ENCODE measurements at regions not wholly inside any gene's neighbourhood (a gene's known extent, or its start where the extent isn't known, plus 50 kb on each side); places are given as distances from the start of the nearest gene placed in this dataset.
"Not testable (repeated sequence)": the region's sequence is repeated elsewhere in the genome, so short reads cannot be mapped to it uniquely, and the experiment has no call there.

DNA sequence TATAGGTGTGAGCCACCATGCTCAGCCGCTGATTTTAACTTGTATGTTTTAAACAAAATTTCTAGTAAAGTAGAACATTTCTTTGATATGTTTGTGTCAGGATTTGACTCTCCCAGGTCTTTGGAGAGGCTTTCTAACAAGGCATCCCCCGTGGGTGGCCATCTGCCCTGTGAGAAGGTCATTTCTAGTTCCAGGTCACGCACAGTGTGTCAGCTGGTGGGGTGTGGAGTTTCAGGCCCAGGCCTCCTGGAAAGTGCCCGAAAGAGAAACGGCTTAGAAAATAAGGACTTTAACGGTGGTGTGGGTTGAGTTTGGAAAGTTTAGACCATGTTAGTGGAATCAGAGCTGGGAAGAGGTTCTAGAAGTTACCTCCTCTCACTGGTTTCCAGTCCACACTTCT lies 61.0 kb downstream of the SPDYE17 start:
- not testable (repeated sequence) for DNase-seq (ENCODE audit: low spot score)

DNA sequence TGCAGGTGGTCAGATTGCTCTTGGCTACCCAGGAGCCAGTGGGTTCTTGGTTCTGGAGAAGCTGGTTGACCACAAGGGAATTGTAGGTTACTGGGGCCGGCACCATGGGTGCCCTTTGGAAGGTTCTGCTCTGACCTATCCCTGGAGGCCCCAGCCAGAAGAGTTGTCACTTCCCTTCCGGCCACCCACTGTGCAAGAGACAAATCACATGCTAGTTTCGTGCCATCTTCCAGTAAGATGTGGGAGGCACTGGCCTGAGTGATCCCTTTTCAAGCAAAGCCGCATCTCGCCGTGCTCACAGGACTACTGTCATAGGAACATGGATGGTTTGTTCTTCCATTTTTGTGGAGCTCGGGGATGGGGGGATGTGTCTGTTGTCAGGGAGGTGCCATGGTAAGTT lies 62.3 kb downstream of the SPDYE17 start:
- not testable (repeated sequence) for DNase-seq (ENCODE audit: low spot score)

DNA sequence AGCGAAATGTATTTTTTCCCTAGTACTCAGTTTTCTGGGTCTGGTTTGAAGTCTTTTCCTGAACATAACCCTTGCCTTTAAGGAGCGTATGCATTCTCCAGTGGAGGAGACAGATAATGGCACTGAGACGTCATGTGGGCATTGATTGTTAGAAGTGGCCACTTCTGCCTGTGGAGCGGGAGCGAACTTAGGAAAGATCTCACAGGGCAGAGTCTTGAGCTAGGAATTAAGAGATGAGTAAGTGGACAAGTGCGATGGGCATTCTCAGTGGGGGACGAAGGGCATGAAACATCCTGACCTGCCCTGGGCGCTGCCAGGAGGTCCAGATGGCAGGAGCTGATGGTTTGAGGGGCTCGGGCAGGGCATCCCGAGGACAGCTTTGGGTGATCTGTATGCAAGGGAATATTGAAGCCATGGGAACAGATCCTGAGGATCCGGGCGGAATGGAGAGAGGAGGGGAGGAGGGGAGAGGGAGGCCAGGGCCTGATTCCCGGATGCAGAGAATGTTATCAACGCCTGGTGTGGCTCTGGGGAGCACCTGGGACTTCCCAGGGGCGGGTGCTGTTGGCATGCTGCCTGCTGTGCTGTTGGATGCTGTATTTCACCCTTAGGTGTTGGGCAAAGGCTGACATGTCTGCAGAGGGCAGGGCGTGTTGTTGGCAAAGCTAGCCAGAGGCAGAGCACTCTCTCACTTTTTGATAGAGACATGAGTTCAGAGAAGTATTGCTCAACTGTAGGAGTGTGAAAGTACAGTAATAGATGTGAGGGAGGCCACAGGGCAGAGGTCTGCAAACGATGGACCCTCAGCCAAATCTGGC lies 66.2 kb downstream of the SPDYE17 start:
- not testable (repeated sequence) for DNase-seq (ENCODE audit: low spot score)

DNA sequence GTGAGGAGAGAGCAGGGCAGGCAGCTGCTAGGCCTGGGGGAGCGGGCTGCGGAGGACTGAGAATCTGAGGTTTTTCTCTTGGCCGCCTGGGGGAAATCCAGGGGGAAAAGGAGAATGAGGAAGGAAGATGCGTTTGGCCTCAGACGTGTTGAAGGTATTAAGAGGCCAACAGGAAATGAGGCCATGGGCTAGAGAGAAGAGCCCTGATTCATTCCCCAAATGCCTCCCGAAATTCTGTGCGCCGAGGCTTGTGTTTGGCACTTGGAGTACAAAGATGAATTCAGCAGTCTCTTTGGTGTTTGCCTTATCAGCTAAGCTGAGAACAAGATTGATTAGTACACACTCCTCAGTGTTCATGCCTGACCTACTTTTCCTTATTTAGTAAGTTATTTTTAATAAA lies 68.1 kb downstream of the SPDYE17 start:
- DNase-seq (ENCODE audit: low spot score) = not testable (repeated sequence)

DNA sequence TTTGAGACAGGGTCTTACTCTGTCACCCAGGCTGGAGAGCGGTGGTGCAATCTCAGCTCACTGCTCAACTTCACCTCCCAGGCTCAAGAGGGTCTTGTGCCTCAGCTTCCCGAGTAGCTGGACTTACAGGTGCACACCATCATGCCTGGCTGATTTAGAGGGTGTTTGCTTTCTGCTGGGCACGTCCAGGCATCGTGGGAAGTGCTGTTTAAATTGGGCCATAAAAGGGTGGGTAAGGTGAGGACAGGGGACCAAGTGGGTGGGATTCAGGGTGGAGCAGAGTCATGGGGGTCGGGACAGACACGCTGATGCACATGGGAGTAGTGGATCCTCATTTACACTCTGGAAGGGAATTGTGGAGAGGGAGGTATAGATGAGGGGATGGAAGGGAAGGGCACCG lies 69.1 kb downstream of the SPDYE17 start:
- DNase-seq (ENCODE audit: low spot score) = not testable (repeated sequence)

DNA sequence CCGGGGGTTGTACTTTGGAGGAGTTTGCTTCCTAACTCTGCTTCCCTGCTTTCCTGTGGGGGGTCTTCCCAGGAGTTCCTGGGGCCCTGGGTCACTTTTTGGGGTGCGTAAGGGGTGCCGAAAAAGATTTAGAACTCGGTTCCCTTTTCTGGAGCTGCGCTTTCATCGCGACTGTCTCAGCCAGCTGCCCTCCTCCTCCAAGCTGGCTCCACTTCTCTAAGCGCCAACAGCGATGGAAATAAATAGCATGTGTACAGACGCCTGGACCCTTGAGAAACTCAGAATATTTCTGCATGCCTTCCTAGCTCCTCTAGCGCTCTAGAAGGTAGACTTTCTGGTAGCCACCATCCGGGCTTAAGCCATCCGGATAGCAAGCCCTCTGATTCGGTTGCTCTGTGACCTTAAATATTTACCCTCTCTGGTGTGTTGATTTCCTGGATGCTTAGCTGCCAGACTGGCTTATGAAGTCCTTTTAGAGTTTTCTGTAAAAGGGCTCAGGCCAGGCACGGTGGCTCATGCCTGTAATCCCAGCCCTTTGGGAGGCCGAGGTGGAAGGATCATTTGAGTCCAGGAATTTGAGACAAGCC lies 71.7 kb downstream of the SPDYE17 start:
- not testable (repeated sequence) for DNase-seq (ENCODE audit: low spot score)

DNA sequence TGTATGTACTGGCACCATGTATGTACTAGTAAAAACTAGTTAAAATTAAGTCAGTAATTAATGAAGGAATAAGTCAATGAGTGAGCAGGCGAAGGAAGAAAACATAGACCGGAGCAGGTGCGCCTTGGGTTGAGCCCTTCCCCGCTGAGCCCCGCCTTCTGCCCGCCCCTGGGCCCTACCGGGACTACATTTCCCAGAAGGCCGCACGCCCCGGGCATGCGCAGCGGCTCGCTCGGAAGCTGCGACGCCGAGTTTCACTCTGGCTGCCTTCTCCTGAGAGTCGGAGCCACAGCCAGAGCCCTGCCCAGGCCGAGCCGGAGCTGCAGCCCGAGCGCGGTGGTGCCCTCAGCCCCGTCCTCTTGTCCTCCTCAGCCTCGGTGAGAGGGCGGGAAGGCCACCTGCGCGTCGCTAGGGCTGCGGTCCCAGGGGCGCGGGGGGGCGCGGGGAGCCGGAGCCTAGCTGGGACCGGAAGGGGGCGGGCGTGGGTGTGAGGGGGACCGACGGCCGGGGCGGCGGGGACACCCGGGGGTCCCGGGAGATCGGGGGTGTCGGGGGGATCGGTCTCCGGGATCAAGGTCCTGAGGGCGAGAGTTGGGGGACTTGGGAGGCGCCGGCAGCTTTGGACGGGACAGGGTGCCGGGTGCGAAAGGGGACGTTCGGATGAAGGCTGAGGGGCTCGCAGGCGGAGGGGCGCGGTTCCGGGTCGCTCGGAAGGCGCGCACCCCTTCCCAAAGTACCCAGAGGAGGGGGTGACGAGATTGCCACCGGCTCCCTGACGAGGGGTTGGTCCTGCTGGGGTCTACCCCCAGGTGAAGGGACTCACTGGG lies 72.4 kb downstream of the SPDYE17 start:
- not testable (repeated sequence) for DNase-seq (ENCODE audit: low spot score)

DNA sequence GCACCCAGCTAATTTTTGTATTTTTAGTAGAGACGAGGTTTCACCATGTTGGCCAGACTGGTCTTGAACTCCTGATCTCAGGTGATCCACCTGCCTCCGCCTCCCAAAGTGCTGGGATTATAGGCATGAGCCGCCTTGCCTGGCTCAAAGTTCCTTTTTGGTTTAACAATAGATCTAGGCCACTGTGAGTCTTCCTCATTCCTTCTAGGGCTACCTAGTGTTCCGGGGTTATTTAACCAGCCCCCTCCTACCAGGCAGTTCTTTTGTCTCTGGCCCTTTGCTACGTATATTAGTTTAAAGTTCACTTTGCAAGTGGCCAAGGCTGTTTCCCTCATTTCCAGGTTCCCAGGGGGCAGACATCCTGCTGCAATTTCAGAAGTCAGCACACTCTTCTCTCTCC lies 75.6 kb downstream of the SPDYE17 start:
- DNase-seq (ENCODE audit: low spot score) = not testable (repeated sequence)

DNA sequence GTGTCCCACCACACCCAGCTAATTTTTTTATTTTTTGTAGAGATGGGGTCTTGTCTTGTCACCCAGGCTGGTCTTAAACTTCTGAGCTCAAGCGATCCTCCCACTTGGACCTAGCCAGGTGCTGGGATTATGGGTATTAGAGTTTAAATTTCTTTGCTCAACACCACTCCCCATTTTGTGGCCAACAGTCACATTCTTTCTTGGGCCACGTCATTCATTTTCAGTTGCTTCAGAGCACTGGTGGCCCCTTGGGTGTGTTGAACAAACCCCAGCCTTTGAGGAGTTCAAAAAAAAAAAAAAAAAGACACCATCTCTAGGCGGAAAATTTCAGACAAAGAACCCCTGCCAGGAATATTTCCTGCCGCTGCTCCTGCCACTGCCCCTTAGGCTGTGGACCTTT lies 77.0 kb downstream of the SPDYE17 start:
- not testable (repeated sequence) for DNase-seq (ENCODE audit: low spot score)

DNA sequence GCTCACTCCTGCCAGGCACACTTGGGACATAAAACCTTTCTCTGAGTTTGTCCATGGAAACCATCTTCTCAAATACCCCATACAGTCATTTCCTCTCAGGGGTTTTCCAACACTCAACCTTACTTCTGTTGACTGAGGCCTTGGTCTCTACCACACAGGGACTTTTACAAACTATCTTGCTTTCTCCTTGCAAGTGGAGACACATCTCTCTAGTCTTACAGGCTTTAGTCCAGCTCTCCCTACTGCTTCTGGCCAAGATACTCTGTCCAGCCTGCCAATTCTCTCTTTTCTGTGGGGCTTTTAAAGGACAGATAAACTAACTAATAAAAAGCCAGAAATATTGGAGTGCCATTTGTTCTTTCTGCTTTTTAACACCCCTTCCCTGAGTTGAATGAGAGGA lies 87.6 kb downstream of the SPDYE17 start:
- not testable (repeated sequence) for DNase-seq (ENCODE audit: low spot score)

DNA sequence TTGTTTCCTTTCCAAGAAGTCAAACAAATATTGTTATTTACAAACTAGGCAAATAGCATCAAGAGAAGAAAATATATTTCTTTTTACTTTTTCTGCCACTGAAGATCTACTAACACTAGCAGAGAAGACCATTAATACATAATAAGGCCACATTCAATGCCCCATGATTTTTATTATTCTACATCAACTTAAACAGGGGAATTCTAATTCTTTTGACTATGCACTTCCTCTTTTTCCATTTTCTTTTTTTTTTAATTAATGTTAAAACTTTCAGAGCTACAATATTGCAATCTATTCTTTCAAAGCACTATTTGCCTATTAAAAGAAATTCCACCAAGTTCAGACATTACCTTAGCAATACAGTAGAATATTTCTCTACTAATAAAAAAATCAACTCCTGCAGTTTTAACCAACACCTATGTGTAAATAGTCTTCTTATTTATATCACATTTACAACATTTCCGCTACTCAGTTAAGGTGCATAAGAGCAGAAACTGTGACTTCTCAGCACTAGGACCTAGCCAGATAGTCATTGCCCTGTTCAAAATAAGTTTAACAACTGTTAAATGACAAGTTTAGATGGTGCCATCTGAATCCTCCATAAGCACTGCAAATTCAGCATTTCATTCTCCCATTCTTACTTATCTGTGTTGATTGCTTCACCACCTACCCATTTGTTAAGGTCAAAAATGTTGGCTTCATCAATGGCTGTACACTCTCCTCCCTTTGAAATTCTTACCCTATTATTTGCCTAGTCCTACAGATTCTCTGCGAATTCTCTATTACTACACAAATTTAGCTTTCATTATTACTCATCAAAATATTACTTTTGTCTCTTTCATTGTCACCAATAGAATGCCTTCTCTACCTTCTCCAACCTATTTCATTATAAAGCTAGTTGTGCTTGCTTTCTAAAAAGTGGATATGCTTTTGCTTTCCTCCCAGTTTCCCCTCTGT lies 90.1 kb downstream of the SPDYE17 start:
- DNase-seq (ENCODE audit: low spot score) = not testable (repeated sequence)

DNA sequence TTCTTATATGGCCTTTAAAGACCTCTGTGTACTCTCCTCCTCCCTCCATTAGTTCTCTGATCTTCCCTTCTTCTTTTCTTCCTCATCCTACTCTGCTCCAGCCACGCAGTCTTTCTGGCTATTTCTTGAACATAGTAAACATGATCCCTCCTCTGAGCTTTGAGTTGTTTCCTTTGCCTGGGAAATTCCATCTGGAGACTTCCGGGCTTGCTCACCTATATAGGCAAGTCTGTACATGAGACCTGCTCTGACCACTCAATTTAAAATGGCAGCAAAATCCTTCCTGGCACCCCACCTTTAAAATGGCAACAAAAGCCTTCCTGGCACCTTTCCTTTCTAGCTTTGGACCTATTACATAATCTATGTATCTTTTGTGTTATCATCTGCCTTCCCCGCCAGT lies 94.4 kb downstream of the SPDYE17 start:
- not testable (repeated sequence) for DNase-seq (ENCODE audit: low spot score)

DNA sequence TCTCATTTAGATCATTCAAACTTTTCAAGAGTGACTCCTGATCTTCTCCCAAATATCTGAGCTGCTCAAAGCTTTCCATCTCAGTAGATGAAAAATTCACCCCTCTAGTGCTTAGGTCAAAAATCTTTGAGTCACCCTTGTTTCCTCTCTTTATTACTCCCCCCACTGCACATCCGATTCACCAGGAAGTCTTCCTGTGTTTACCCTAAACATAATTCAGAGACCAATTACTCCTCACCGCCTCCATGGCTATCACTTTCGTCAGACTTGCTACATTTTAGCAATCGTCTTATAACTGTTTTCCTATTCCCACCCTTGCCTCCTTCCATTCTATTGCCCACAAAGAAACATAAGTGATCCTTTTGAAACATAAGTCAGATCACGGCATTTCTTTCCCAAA lies 94.8 kb downstream of the SPDYE17 start:
- not testable (repeated sequence) for DNase-seq (ENCODE audit: low spot score)

DNA sequence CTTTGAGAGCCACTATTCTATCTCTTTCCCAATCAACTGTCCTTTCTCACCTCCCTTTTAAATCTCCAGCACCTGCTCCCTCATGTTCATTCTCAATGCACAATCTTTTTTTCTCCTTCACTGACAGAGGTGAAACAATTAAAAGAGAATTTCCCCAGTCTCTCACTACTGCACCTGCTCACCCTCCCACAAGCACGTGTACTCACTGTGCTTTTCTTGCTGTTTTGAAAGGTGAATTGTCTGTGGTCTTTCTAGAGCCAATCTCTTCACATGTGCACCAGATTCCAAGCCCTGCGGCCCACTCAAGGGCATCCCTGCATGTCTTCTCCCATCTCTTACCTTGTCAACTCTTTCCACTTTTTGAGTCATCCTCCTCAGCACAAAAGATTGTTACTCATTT lies 95.8 kb downstream of the SPDYE17 start:
- not testable (repeated sequence) for DNase-seq (ENCODE audit: low spot score)

DNA sequence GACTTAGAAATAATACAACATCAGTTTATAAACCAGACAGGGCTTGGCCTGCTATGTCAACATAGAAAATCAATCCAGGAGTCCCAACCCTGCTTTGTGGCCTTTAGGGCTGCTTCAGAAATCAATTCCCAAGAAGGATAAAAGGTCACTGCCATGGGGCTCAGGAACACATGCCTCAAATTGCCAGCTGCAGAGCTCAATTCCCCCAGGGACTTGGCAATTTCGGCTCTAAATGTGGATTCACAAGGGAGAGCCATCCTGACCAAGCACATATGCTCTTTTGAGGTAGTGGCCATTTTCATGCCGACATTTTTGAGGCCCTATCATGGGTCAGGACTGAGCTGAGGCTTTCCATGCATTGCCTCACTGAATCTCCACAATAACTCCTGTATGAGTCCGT lies 97.5 kb downstream of the SPDYE17 start:
- DNase-seq (ENCODE audit: low spot score) = not testable (repeated sequence)

DNA sequence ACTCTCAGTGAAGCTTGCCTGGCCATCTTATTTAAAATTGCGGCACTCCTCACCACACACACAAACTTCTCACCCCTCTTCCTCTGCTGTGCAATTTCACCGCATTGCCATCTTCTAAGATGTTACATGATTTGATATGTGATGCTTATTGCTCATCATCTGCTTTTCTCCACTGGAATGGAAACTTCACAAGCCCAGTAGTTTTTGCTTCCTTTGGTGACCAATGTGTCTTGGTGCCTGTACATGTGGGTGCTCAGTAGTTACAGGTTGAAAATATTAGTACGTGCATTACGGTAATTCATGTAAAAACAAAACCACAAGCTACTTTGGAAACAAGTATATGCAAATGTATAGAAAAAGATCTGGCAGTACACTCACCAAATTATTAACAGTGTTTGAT lies 99.2 kb downstream of the SPDYE17 start:
- not testable (repeated sequence) for DNase-seq (ENCODE audit: low spot score)

DNA sequence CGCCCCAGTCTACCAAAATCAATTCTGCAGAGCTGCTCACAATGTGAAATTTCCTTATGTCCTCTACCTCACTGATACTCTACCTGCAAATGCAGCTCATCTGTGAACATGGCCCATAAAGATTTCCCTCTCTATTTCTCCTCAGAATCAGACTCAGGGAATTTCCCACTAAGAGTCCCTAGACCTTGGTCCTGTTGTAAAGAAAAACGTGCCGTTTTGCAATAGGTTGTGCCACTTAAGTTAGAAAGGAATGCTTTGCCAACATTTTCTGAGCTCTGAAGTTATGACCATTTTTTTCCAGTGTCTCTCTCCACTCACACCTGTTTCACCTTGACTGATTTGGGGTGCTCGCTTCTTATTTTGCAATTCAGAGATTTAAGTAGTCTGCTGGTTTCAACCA lies 100.7 kb downstream of the SPDYE17 start:
- DNase-seq (ENCODE audit: low spot score) = not testable (repeated sequence)

DNA sequence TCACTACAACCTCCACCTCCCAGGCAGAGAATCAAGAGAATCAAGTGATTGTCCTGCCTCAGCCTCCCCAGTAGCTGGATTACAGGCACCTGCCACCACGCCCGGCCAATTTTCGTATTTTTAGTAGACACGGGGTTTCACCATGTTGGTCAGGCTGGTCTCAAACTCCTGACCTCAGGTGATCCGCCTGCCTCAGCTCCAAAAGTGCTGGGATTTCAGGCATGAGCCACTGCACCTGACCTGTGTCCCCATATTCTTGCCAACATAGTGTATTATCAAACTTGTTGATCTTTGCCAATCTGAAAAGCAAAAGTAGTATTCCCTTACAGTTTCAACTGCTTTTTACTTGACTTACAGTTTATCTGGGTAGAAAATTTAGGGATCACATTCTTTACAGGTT lies 101.7 kb downstream of the SPDYE17 start:
- DNase-seq (ENCODE audit: low spot score) = not testable (repeated sequence)

DNA sequence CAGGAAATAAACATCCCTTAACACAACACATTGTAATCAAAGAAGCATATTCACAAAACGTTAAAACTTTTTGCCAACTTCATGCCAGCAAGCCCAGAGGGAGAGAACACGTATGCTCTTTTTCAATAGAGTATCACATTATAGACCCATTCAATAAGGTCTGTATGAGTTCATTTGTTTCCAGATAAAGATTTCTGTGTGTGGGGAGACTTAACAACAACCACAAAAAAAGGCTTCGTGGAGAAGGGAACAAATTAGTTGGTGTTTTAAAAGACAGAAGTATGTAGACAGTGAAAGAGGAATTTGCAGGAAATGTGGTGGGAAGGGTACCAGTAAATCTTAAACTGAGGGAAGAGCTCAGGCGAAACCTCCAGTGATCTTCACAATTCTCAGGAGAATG lies 103.4 kb downstream of the SPDYE17 start:
- DNase-seq (ENCODE audit: low spot score) = not testable (repeated sequence)

DNA sequence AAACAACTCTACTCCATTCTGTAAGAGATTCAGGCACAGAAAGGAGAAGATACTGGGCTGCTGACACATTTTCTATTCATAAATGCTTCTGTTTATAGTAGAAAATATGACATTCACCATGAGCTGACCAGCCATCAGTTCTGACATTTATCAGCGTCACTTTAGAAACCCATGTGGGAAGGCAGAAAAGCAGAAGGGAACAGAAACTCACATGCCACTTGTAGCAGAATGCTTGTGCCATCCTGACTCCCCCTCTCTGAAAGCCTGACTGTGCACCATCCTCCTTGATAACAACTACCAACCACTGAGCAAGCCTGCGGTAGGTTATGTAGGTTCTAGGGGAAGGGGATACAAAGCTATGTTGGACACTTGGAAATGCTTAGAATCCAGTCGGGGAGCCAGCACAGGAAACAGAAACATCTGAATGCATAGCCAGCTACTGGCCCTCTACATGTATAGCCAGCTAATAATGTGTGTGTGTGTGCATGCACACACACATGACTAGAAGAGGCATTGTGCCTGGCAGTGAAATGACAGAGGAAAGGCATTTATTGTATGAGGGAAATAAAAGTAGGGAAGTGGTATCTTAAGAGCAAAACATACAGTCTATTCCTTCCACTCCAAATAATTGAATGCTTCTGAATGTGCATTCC lies 104.3 kb downstream of the SPDYE17 start:
- DNase-seq (ENCODE audit: low spot score) = not testable (repeated sequence)

DNA sequence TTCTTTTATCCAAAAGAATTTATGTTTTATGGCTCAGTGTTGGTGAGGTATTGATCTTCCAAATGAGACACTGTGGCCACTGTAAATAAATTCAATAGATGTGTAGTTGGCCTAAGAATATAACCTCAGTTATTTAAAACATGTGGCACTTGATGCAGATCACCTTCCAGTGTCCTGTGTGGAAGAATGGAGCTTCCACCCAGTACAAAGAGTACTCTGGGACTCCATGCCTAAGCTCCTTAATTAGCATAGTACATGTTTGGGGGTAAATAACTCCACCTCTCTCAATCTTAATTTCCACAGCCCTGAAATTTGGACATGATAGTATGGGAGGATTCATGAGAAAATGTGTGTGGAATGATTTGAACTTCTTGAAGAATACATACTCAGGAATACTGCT lies 105.7 kb downstream of the SPDYE17 start:
- DNase-seq (ENCODE audit: low spot score) = not testable (repeated sequence)
